Nephron (organoid): ENCODE measurements at regions not wholly inside any gene's neighbourhood (a gene's known extent, or its start where the extent isn't known, plus 50 kb on each side); places are given as distances from the start of the nearest gene placed in this dataset.

Experiments
- H3K27ac Mint-ChIP-seq, 3 experiments: 2 replicates each; pipeline ENCODE4 v1.8.0; 2020; ENCODE audit warnings: mixed read lengths in 3 of 3, mild to moderate bottlenecking in 2 of 3, moderate library complexity in 1 of 3
- H3K27me3 Mint-ChIP-seq: 2 replicates; pipeline ENCODE4 v1.8.0; 2021; ENCODE audit warnings: low read depth, mild to moderate bottlenecking, moderate library complexity, mixed read lengths
- H3K36me3 Mint-ChIP-seq: 2 replicates; pipeline ENCODE4 v1.8.0; 2020; ENCODE audit warnings: low read depth, mixed read lengths
- H3K4me1 Mint-ChIP-seq: 2 replicates; pipeline ENCODE4 v1.8.0; 2020; ENCODE audit warnings: mixed read lengths
- H3K4me3 Mint-ChIP-seq, 3 experiments: 2 replicates each; pipeline ENCODE4 v1.8.0; 2020; ENCODE audit warnings: mild to moderate bottlenecking in 3 of 3, mixed read lengths in 3 of 3, moderate library complexity in 2 of 3
- H3K9me3 Mint-ChIP-seq: 2 replicates; pipeline ENCODE4 v1.8.0; 2020; ENCODE audit warnings: mixed read lengths
- CTCF ChIP-seq, 3 experiments: fragments of 200-600 bp; sonication (generic); IDR thresholded peaks; one replicate each; pipeline ENCODE4 v1.5.0; 2021; ENCODE audit warnings: antibody characterized with exemption in 3 of 3; ENCODE audit not compliant: unreplicated experiment in 3 of 3

- H3K36me3 Mint-ChIP-seq = no peaks in the 10 kb centered on the region
- no peak overlapping the region for H3K4me3 Mint-ChIP-seq
- no peaks in the 10 kb centered on the region for H3K4me1 Mint-ChIP-seq
- no peaks in the 10 kb centered on the region for H3K9me3 Mint-ChIP-seq
- H3K27me3 Mint-ChIP-seq = no peaks in the 10 kb centered on the region
- no peak overlapping the region for H3K27ac Mint-ChIP-seq
- TF ChIP-seq CTCF (IDR thresholded peaks at IDR 0.05; ENCODE audit: unreplicated experiment in 3 of 3) = no peak
These were observed 893.9 kb upstream of the MANEA start for GRCh38 chr6:94683409-94683808.

GRCh38 chr6:94680669-94681212, 896.6 kb upstream of the MANEA start:
- Mint-ChIP-seq H3K9me3 (no peaks in the 10 kb centered on the region), H3K4me1 (no peaks in the 10 kb centered on the region), H3K27me3 (no peaks in the 10 kb centered on the region), H3K27ac (no peak overlapping the region), H3K4me3 (no peak overlapping the region), H3K36me3 (no peaks in the 10 kb centered on the region)
- no peak for TF ChIP-seq CTCF (IDR thresholded peaks at IDR 0.05; ENCODE audit: unreplicated experiment in 3 of 3)

GRCh38 chr6:94673251-94673650, 904.1 kb upstream of the MANEA start:
- H3K36me3 Mint-ChIP-seq = no peaks in the 10 kb centered on the region
- H3K27me3 Mint-ChIP-seq = no peaks in the 10 kb centered on the region
- peaks cover 20% of the 10 kb centered on the region for H3K9me3 Mint-ChIP-seq
- H3K4me1 Mint-ChIP-seq = no peaks in the 10 kb centered on the region
- H3K4me3 Mint-ChIP-seq = no peak overlapping the region
- TF ChIP-seq CTCF (IDR thresholded peaks at IDR 0.05; ENCODE audit: unreplicated experiment in 3 of 3) = no peak
- H3K27ac Mint-ChIP-seq = no peak overlapping the region

GRCh38 chr6:94670017-94670416, 907.3 kb upstream of the MANEA start:
- no peak overlapping the region for H3K27ac Mint-ChIP-seq
- TF ChIP-seq CTCF (IDR thresholded peaks at IDR 0.05; ENCODE audit: unreplicated experiment in 3 of 3) = no peak
- H3K36me3 Mint-ChIP-seq = no peaks in the 10 kb centered on the region
- no peaks in the 10 kb centered on the region for H3K27me3 Mint-ChIP-seq
- H3K9me3 Mint-ChIP-seq = peaks cover 22% of the 10 kb centered on the region
- no peak overlapping the region for H3K4me3 Mint-ChIP-seq
- H3K4me1 Mint-ChIP-seq = no peaks in the 10 kb centered on the region

- Mint-ChIP-seq H3K27me3 (no peaks in the 10 kb centered on the region), H3K9me3 (peaks cover 15% of the 10 kb centered on the region), H3K4me3 (no peak overlapping the region)
These were observed 908.5 kb upstream of the MANEA start for GRCh38 chr6:94668876-94669275.

More at GRCh38 chr6:94668876-94669275, 908.5 kb upstream of the MANEA start:
- no peaks in the 10 kb centered on the region for H3K4me1 Mint-ChIP-seq
- no peak overlapping the region for H3K27ac Mint-ChIP-seq
- no peaks in the 10 kb centered on the region for H3K36me3 Mint-ChIP-seq
- TF ChIP-seq CTCF (IDR thresholded peaks at IDR 0.05; ENCODE audit: unreplicated experiment in 3 of 3) = no peak
